HEK293T (cell line): ENCODE measurements at regions not wholly inside any gene's neighbourhood (a gene's known extent, or its start where the extent isn't known, plus 50 kb on each side); places are given as distances from the start of the nearest gene placed in this dataset.

Experiments
- BHLHE40 ChIP-seq: fragments of 450-650 bp; IDR thresholded peaks from 2 replicates; pipeline ENCODE4 v1.6.1; 2016; ENCODE audit warnings: mild to moderate bottlenecking, moderate library complexity, borderline replicate concordance
- CTBP1 ChIP-seq: fragments of 450-650 bp; IDR thresholded peaks from 2 replicates; pipeline ENCODE4 v1.6.1; 2016; ENCODE audit warnings: borderline replicate concordance
- FOXA1 ChIP-seq: fragments of 450-650 bp; IDR thresholded peaks from 2 replicates; pipeline ENCODE4 v1.6.1; 2016; ENCODE audit warnings: mild to moderate bottlenecking
- FOXK2 ChIP-seq: fragments of 450-650 bp; IDR thresholded peaks from 2 replicates; pipeline ENCODE4 v1.6.1; 2016; ENCODE audit warnings: mild to moderate bottlenecking
- FOXM1 ChIP-seq: fragments of 450-650 bp; IDR thresholded peaks from 2 replicates; pipeline ENCODE4 v1.6.1; 2017; ENCODE audit warnings: mild to moderate bottlenecking, borderline replicate concordance
- HDGF ChIP-seq: fragments of 450-650 bp; IDR thresholded peaks from 2 replicates; pipeline ENCODE4 v1.6.1; 2017; ENCODE audit warnings: antibody characterized with exemption, borderline replicate concordance
- L3MBTL2 ChIP-seq: fragments of 450-650 bp; conservative IDR thresholded peaks from 2 replicates; pipeline ENCODE4 v1.6.1; 2016; ENCODE audit warnings: mild to moderate bottlenecking
- NFRKB ChIP-seq: fragments of 450-650 bp; IDR thresholded peaks from 2 replicates; pipeline ENCODE4 v1.6.1; 2016; ENCODE audit warnings: mild to moderate bottlenecking, moderate library complexity
- SP1 ChIP-seq: fragments of 450-650 bp; IDR thresholded peaks from 2 replicates; pipeline ENCODE4 v1.6.1; 2017
- TARDBP ChIP-seq: fragments of 450-650 bp; IDR thresholded peaks from 2 replicates; pipeline ENCODE4 v1.6.1; 2016

- TF ChIP-seq HDGF (no peak), TARDBP (no peak), L3MBTL2 (no peak), BHLHE40 (no peak), FOXM1 (no peak), FOXA1 (no peak), NFRKB (no peak), SP1 (no peak), FOXK2 (no peak), CTBP1 (no peak)
Measured at GRCh38 chr6:9468277-9468676, 946.6 kb downstream of the TFAP2A start.
